OCI-LY1 (cell line): ENCODE measurements at regions not wholly inside any gene's neighbourhood (a gene's known extent, or its start where the extent isn't known, plus 50 kb on each side); places are given as distances from the start of the nearest gene placed in this dataset.

Experiments
- CTCF ChIP-seq: fragments of 200-600 bp; sonication (generic), shearing (Covaris generic); IDR thresholded peaks from 2 replicates; pipeline ENCODE4 v1.5.1; 2017; ENCODE audit warnings: mild to moderate bottlenecking, antibody characterized with exemption, low read length, moderate library complexity, mixed read lengths
- EZH2 ChIP-seq: fragments of 200-600 bp; sonication (generic), shearing (Covaris generic); IDR thresholded peaks from 2 replicates; pipeline ENCODE4 v1.8.0; 2017; ENCODE audit warnings: borderline replicate concordance, mixed run types, mild to moderate bottlenecking, antibody characterized with exemption, low read length, moderate library complexity, mixed read lengths

- TF ChIP-seq CTCF (no peak), EZH2 (no peak)
Measured at GRCh38 chr13:111017755-111018459, 97.2 kb upstream of the ARHGEF7 start.
